Sigmoid colon (tissue), 6 donors: ENCODE measurements at regions not wholly inside any gene's neighbourhood (a gene's known extent, or its start where the extent isn't known, plus 50 kb on each side); places are given as distances from the start of the nearest gene placed in this dataset.

ENCODE experiments used
- DNase-seq: peaks from one replicate; pipeline ENCODE4 v3.0.0-alpha.2; 2019
- H3K27ac ChIP-seq, 4 donors: fragments of 200-600 bp; sonication (generic); one replicate each; pipeline ENCODE4 v1.5.1; 2016 to 2019; ENCODE audit warnings: mild to moderate bottlenecking in 1 of 4
- H3K27me3 ChIP-seq, 3 donors: fragments of 200-600 bp; sonication (generic); one replicate each; pipeline ENCODE4 v1.5.1; 2019; ENCODE audit warnings: mild to moderate bottlenecking in 1 of 3
- H3K36me3 ChIP-seq, 4 donors: fragments of 200-600 bp; sonication (generic); one replicate each; pipeline ENCODE4 v1.5.1; 2016 to 2019
- H3K4me1 ChIP-seq, 4 donors: fragments of 200-600 bp; sonication (generic); one replicate each; pipeline ENCODE4 v1.5.1; 2017 to 2019
- H3K4me3 ChIP-seq, 4 donors: fragments of 200-600 bp; sonication (generic); one replicate each; pipeline ENCODE4 v1.5.1; 2017 to 2019; ENCODE audit warnings: mild to moderate bottlenecking in 2 of 4, moderate library complexity in 1 of 4
- H3K9me3 ChIP-seq, 4 donors: fragments of 200-600 bp in 3 of 4; sonication (generic) in 3 of 4; one replicate each; pipeline versions ENCODE4 v1.5.1 to v1.6.1; 2013 to 2019
- EP300 ChIP-seq, 4 donors: sonication (generic); formaldehyde crosslinking; IDR thresholded peaks; one replicate each; pipeline ENCODE4 v1.6.1; 2017; ENCODE audit warnings: antibody characterized with exemption in 4 of 4
- POLR2A ChIP-seq, 2 donors: fragments of 450-650 bp; IDR thresholded peaks; one replicate each; pipeline ENCODE4 v1.6.1; 2016; ENCODE audit warnings: antibody characterized with exemption in 2 of 2, mild to moderate bottlenecking in 2 of 2, moderate library complexity in 2 of 2
- POLR2AphosphoS5 ChIP-seq, 4 donors: sonication (generic); formaldehyde crosslinking; IDR thresholded peaks; one replicate each; pipeline ENCODE4 v1.6.1; 2017; ENCODE audit warnings: antibody characterized with exemption in 4 of 4
- WGBS, 2 donors: extraction: QIAGEN DNeasy Blood & Tissue Kit; methylation state at CpG; one replicate each; pipeline ENCODE4 v1.1.7; 2013; 5-methylcytosine and 5-hydroxymethylcytosine counted together
- intact Hi-C: fragments of 100-400 bp; cut with DNase I; formaldehyde crosslinking; loops from one replicate; pipeline ENCODE4 v1.15.1; 2023
- TF ChIP-seq, protein P1 (sequence below), 4 experiments: fragments of 450-650 bp in 3 of 4; fragments of 200-600 bp in 1 of 4; IDR thresholded peaks; one replicate each; pipeline ENCODE4 v1.5.1; 2016 to 2019; ENCODE audit warnings: antibody characterized with exemption in 4 of 4, mild to moderate bottlenecking in 3 of 4, moderate library complexity in 2 of 4
- donor health status: healthy with polysubstance abuse.
- donor health status: healthy.

DNA sequence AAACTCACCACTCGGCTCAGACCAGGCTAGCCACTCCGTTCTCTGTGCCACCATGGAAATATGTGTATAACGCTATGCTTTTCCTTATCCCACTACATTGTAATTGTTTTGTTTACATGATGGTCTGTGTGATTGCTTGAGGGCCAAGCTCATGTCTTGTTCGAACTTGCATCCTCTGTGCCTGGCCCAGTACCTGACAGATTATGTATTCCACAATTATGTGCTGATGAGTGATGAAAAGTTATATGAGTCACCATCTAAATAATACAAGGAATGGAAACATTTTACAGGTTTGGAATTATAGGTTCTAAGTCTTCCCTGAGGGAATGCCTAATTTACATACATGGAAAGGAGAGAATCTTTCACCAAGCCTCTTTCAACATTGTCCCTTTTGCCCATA, 137.4 kb downstream of the C7orf25 start:
- Histone ChIP-seq H3K27me3 (no peaks in the 10 kb centered on the region), H3K9me3 (peaks cover 0 to 2% (median 0%) of the 10 kb centered on the region in 4 donors), H3K27ac (no peak overlapping the region), H3K4me3 (no peak overlapping the region), H3K36me3 (no peaks in the 10 kb centered on the region), H3K4me1 (no peaks in the 10 kb centered on the region)
- intact Hi-C loops: no loop called here
- TF ChIP-seq EP300 (IDR thresholded peaks at IDR 0.05) (no peak), POLR2A (IDR thresholded peaks at IDR 0.05) (no peak), POLR2AphosphoS5 (IDR thresholded peaks at IDR 0.05) (no peak)
- TF ChIP-seq, protein P1, sequence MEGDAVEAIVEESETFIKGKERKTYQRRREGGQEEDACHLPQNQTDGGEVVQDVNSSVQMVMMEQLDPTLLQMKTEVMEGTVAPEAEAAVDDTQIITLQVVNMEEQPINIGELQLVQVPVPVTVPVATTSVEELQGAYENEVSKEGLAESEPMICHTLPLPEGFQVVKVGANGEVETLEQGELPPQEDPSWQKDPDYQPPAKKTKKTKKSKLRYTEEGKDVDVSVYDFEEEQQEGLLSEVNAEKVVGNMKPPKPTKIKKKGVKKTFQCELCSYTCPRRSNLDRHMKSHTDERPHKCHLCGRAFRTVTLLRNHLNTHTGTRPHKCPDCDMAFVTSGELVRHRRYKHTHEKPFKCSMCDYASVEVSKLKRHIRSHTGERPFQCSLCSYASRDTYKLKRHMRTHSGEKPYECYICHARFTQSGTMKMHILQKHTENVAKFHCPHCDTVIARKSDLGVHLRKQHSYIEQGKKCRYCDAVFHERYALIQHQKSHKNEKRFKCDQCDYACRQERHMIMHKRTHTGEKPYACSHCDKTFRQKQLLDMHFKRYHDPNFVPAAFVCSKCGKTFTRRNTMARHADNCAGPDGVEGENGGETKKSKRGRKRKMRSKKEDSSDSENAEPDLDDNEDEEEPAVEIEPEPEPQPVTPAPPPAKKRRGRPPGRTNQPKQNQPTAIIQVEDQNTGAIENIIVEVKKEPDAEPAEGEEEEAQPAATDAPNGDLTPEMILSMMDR (IDR thresholded peaks at IDR 0.05): no peak
- 84 to 89% methylated on average over 4 of the region's 4 CpGs for WGBS, 2 donors
- no peak for DNase-seq

DNA sequence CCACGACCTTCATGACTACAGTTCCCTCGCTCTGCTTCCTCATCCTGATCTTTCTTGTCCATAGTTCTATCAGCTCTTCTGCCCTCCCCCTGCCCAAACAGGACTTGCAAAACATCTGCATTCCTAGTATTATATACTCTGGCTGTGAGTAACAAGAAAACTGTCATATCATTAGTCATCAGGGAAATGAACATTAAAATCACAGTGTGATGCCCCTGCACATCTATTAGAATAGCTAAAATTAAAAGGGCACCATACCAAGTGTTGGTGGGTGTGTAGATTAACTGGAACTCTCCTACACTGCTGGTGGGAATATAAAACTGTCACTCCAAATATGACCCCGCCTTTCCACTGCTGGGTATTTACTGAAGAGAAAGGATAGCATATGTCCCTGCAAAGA, 141.8 kb downstream of the C7orf25 start:
- Histone ChIP-seq H3K36me3 (no peaks in the 10 kb centered on the region), H3K4me3 (no peak overlapping the region), H3K27ac (no peak overlapping the region), H3K27me3 (no peaks in the 10 kb centered on the region), H3K9me3 (no peaks in the 10 kb centered on the region), H3K4me1 (peaks cover 0 to 8% (median 0%) of the 10 kb centered on the region in 4 donors)
- intact Hi-C loops: no loop called here
- DNase-seq: no peak
- WGBS, 2 donors: 75 to 87% methylated on average over 3 of the region's 3 CpGs
- TF ChIP-seq POLR2AphosphoS5 (IDR thresholded peaks at IDR 0.05) (no peak), EP300 (IDR thresholded peaks at IDR 0.05) (no peak), POLR2A (IDR thresholded peaks at IDR 0.05) (no peak)
- TF ChIP-seq, protein P1 (IDR thresholded peaks at IDR 0.05): no peak

DNA sequence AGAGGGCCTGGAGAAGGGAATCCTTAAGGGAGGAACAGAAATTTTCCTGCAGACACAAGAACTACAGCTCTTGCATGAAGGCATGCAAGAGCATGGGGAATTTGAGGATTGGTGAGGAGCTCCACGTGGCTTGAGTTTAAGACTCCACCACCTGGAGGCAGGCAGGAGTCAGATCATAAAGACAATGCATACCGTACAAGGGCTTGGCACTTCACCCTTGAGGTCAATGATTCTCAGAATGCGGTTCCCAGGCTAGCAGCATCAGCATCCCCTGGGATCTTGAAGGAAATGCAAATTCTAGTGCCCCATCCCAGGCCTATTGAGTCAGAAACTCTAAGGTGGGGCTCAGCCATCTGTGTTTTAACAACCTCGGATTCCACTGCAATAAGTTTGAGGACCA, 143.8 kb downstream of the C7orf25 start:
- Histone ChIP-seq H3K4me3 (no peak overlapping the region), H3K27me3 (no peaks in the 10 kb centered on the region), H3K4me1 (peaks cover 0 to 8% (median 0%) of the 10 kb centered on the region in 4 donors), H3K36me3 (no peaks in the 10 kb centered on the region), H3K9me3 (no peaks in the 10 kb centered on the region), H3K27ac (no peak overlapping the region)
- no peak for DNase-seq
- intact Hi-C loops: no loop called here
- TF ChIP-seq, protein P1 (IDR thresholded peaks at IDR 0.05): no peak
- no peak for TF ChIP-seq EP300 (IDR thresholded peaks at IDR 0.05)
- no peak for TF ChIP-seq POLR2A (IDR thresholded peaks at IDR 0.05)
- TF ChIP-seq POLR2AphosphoS5 (IDR thresholded peaks at IDR 0.05): no peak
- WGBS, 2 donors: 48 to 65% methylated on average over 4 of the region's 4 CpGs

DNA sequence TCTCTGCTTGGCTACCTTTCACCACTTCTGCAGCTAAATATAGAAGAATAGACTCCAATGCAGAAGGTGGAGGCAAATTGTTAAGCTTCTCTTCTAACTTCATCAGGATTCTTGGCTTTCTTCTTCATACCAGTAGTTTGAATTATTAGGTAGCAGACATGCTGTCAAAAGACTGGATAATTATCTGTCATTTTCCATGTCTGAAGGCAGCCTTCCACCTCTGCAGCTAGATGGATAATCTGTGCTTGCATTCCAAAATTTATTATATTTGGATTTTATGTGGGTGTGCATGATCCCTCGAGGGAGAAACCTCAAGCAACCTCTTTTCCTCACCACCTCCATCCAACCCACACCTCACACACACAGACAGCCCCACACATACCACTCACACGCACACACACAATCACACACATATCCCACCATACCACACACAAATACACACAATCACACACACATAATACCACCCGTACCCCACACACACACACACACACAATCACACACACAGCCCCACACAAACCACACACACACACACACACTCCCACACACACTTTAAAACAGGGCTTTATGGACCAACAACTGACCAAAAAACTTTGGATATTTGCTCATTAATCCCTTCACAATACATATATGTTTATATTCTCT, 145.0 kb downstream of the C7orf25 start:
- WGBS, 2 donors: 66 to 77% methylated on average over 3 of the region's 3 CpGs
- Histone ChIP-seq H3K27me3 (no peaks in the 10 kb centered on the region), H3K4me1 (peaks cover 0 to 8% (median 0%) of the 10 kb centered on the region in 4 donors), H3K9me3 (no peaks in the 10 kb centered on the region), H3K27ac (no peak overlapping the region), H3K36me3 (no peaks in the 10 kb centered on the region), H3K4me3 (no peak overlapping the region)
- intact Hi-C loops: no loop called here
- no peak for DNase-seq
- TF ChIP-seq, protein P1 (IDR thresholded peaks at IDR 0.05): no peak
- TF ChIP-seq POLR2AphosphoS5 (IDR thresholded peaks at IDR 0.05) (no peak), POLR2A (IDR thresholded peaks at IDR 0.05) (no peak), EP300 (IDR thresholded peaks at IDR 0.05) (no peak)

DNA sequence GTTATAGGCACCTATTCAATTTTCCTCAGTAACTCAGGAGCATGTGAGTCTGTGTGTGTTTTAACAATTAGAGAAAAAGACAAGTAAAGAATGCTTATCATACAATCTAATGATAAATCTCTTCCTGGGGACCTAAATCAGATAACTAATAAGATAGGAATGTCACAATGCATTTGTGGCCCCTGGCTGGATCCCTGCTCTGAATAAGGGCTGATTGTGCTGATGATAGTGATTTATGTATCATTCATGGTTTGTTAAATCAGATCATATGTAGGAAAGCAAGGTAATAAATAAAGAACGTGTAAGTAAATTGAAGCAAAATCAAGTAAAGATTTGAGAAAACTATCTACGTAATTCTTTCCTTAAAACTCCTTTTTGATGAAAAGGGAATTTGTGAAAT, 145.9 kb downstream of the C7orf25 start:
- Histone ChIP-seq H3K4me3 (no peak overlapping the region), H3K36me3 (no peaks in the 10 kb centered on the region), H3K9me3 (no peaks in the 10 kb centered on the region), H3K4me1 (peaks cover 0 to 8% (median 0%) of the 10 kb centered on the region in 4 donors), H3K27me3 (no peaks in the 10 kb centered on the region), H3K27ac (no peak overlapping the region)
- DNase-seq: no peak
- TF ChIP-seq POLR2AphosphoS5 (IDR thresholded peaks at IDR 0.05) (no peak), POLR2A (IDR thresholded peaks at IDR 0.05) (no peak), EP300 (IDR thresholded peaks at IDR 0.05) (no peak)
- TF ChIP-seq, protein P1 (IDR thresholded peaks at IDR 0.05): no peak
- intact Hi-C loops: no loop called here
- 82 to 89% methylated on average over 2 of the region's 2 CpGs for WGBS, 2 donors
